AG04449 (cell line): ENCODE measurements at regions not wholly inside any gene's neighbourhood (a gene's known extent, or its start where the extent isn't known, plus 50 kb on each side); places are given as distances from the start of the nearest gene placed in this dataset.

Experiments
- CTCF ChIA-PET: fragments of 350-600 bp; formaldehyde crosslinking; extraction: SDS; loops from one replicate; lab custom pipeline; 2021; ENCODE audit warnings: antibody characterized with exemption; lab: Yijun Ruan, JAX
- POLR2A ChIA-PET: fragments of 400-600, 350-600 bp; formaldehyde crosslinking; extraction: SDS; loops from one replicate; lab custom pipeline; 2020; ENCODE audit warnings: antibody characterized with exemption, inconsistent platforms; lab: Yijun Ruan, JAX
- DNase-seq: peaks from one replicate; pipeline ENCODE4 v3.0.0-alpha.2; 2010; ENCODE audit warnings: low read depth, low spot score
- H3K4me3 ChIP-seq: 2 replicates; pipeline ENCODE4 v1.5.1; 2011; ENCODE audit warnings: low read depth, mild to moderate bottlenecking, control low read depth, low read length
- CTCF ChIP-seq: IDR thresholded peaks from one replicate; pipeline ENCODE4 v1.5.1; 2011; ENCODE audit warnings: mild to moderate bottlenecking, moderate library complexity, low read length, control low read depth, inconsistent platforms; ENCODE audit not compliant: insufficient read depth; ENCODE audit errors: missing control alignments

GRCh38 chr3:4011166-4011565 is 211.9 kb downstream of the LRRN1 start:
- ChIA-PET POLR2A (no interaction called here), CTCF (no interaction called here)
- TF ChIP-seq CTCF = no peak
- DNase-seq = no peak
- H3K4me3 ChIP-seq = no peak overlapping the region

- TF ChIP-seq CTCF = no peak
- DNase-seq = no peak
- H3K4me3 ChIP-seq = no peak overlapping the region
- ChIA-PET CTCF (interaction anchor here (0.5 kb wide), 1 partner anchor 965 kb away, joined by 3 read pairs; no protein-coding TSS in a partner anchor), POLR2A (no interaction called here)
These were observed 216.2 kb downstream of the LRRN1 start for GRCh38 chr3:4015426-4015825.

GRCh38 chr3:4019501-4019900 is 220.3 kb downstream of the LRRN1 start:
- no peak for DNase-seq
- no peak overlapping the region for H3K4me3 ChIP-seq
- TF ChIP-seq CTCF = no peak
- ChIA-PET POLR2A (no interaction called here), CTCF (no interaction called here)

- no peak for TF ChIP-seq CTCF
- DNase-seq = no peak
- no peak overlapping the region for H3K4me3 ChIP-seq
- CTCF ChIA-PET = no interaction called here
- POLR2A ChIA-PET = no interaction called here
These were observed 221.9 kb downstream of the LRRN1 start for GRCh38 chr3:4021162-4021561.

- POLR2A ChIA-PET = no interaction called here
- TF ChIP-seq CTCF = no peak
- DNase-seq = no peak
- CTCF ChIA-PET = no interaction called here
- H3K4me3 ChIP-seq = no peak overlapping the region
These were observed 229.9 kb downstream of the LRRN1 start for GRCh38 chr3:4029135-4029534.

- POLR2A ChIA-PET = no interaction called here
- no peak for TF ChIP-seq CTCF
- DNase-seq = no peak
- CTCF ChIA-PET = no interaction called here
- no peak overlapping the region for H3K4me3 ChIP-seq
These were observed 231.4 kb downstream of the LRRN1 start for GRCh38 chr3:4030624-4031023.
